ENCODE measurements at regions not wholly inside any gene's neighbourhood (a gene's known extent, or its start where the extent isn't known, plus 50 kb on each side); places are given as distances from the start of the nearest gene placed in this dataset.

- intact Hi-C loops (cut with DNase I) = no loop called here
These were observed 388.2 kb upstream of the CITED2 start for GRCh38 chr6:139762587-139763031.

GRCh38 chr6:139760128-139760527 lies 385.7 kb upstream of the CITED2 start:
- intact Hi-C loops (cut with DNase I) = no loop called here
- DNase-seq = no peak

More at GRCh38 chr6:139762587-139763031, 388.2 kb upstream of the CITED2 start:
- DNase-seq = no peak

- intact Hi-C loops (cut with DNase I) = no loop called here
- no peak for DNase-seq
These were observed 384.6 kb upstream of the CITED2 start for GRCh38 chr6:139759086-139759485.

GRCh38 chr6:139758209-139758611 lies 383.8 kb upstream of the CITED2 start:
- DNase-seq = no peak
- intact Hi-C loops (cut with DNase I) = no loop called here

DNA sequence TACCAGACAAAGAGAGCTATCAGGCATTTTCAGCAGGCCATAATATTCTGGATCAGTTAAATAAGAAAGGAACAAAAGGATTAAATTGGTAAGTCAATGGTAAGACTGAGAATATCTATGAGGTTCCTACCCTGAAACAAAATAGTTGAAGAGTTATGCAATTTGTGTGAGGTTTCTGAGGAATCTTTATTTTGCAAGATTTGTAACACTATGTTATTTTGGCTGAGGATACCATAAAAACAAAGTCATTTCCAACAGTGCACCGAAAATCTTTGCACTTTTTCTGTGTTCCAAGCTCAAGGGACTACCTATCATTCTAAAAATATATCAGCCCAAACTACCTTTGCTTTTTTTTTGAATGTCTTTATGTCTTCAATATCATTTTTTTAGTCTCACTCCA lies 383.3 kb upstream of the CITED2 start:
- intact Hi-C loops (cut with DNase I) = no loop called here

GRCh38 chr6:139756381-139756780 lies 381.9 kb upstream of the CITED2 start:
- DNase-seq = no peak
- intact Hi-C loops (cut with DNase I) = no loop called here

More for the DNA sequence above, 383.3 kb upstream of the CITED2 start:
- no peak for DNase-seq

GRCh38 chr6:139754898-139755775 lies 380.7 kb upstream of the CITED2 start:
- DNase-seq = no peak
- intact Hi-C loops (cut with DNase I) = no loop called here

- intact Hi-C loops (cut with DNase I) = no loop called here
- DNase-seq = no peak
These were observed 378.9 kb upstream of the CITED2 start for GRCh38 chr6:139753198-139753861.

DNA sequence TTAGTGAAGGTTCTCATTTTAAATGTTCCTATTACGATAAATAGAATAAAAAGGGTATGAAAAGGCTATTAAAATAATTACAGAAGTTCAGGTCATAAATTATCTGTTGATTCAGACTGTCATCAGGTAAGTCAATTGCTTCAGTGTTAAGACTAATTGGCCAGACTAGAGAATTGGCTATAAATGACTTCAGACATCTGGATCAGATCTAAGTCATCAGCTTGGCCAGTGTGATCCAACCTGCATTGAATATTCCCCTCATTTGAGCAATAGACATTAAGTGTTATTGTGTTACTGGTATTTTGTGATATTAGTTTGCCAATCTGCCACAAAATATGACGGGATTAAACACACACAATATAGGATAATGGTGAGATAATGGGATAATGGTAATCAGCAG lies 377.6 kb upstream of the CITED2 start:
- no peak for DNase-seq
- intact Hi-C loops (cut with DNase I) = no loop called here

DNA sequence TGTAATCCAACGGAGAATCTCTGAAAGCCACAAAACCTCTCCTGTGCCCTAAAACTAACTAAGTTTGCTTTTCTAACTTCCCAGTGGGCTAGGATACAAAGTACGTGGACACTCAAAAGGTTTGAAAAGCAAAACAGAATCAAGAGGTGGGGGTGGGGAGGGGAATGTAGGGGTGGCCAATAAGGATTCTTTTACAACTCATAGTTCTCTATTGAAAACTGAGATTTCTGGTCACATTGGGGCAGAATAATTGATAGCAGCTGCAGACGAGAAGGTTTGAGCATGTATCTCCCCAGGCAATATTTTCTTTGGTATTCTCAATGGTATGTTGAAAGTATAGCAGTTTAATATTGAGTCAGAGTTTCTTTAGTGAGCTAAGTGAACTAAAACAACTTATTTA lies 376.7 kb upstream of the CITED2 start:
- DNase-seq = no peak
- intact Hi-C loops (cut with DNase I) = no loop called here

GRCh38 chr6:139748353-139749146 lies 374.1 kb upstream of the CITED2 start:
- intact Hi-C loops (cut with DNase I) = no loop called here
- no peak for DNase-seq

DNA sequence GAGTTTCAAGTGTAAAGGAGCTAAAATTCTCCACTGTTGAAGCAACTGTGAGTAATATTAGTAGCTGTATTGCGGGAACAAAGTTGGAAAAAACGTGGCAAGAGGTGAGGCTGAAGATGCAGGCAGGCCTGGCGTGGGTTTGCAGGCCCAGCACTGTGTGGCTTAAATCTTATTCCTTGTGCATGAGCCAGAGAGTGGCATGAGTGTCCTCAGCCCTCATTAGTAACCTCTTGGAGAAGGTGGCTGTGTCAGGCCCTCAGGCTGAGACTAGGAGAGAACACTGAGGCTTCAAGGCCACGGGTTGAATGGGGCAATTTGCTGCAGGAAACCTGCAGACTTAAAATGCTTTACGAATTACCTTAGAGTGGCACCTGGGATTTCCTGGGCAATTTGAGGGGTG lies 372.7 kb upstream of the CITED2 start:
- intact Hi-C loops (cut with DNase I) = no loop called here
- DNase-seq = no peak

DNA sequence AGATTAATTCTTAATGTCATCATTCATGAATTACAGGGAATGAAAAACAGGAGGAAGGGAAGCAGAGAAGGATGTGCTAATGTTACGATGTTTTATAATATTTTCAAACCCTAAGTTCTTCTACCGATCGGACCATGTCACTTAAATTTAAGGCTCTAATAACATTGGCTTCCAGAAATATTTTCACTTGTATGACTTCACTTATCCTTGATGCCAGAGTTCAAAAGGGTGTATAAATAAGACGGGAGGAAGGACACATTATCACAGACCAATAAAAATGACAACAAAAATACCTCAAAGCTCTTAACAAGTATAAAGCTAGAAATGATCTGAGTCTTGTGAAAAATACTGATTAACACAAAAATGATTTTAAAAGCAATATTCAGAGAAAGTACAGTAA lies 370.4 kb upstream of the CITED2 start:
- DNase-seq = no peak
- intact Hi-C loops (cut with DNase I) = no loop called here

DNA sequence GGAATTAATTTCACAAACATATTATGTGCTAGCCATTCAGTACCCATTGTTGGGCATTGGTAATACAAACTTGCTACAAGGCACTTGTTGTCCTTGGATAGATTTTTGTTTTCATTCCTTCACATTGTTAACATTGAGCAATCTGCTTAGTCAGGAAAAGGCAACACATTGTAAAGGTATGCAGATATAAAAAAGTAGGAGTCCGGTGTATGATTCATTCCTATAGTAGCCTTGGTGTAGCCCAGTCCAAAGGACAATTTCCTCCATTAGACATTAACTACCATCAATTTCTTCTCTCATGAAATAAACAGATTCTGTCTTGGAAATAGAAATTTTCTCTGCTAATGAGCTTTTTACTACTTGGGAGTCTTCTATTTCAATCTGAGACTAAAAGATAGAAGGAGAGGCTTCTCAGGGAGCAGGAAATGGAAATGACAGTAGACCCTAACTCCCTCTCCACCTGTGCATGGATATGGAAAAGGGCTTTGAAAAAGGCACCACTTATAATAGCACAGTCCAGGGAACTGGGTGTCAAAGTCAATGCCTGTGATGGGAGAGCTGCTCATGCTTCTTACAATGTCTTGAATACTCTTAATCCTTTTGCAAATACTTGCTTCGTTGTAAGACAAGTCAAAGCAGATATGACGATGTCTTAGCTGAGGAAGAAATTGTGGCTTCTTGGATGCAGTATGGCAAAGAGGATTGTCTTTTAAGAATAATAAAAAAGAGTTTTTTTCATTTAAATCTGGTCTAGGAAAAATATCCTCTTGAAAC lies 369.4 kb upstream of the CITED2 start:
- intact Hi-C loops (cut with DNase I) = no loop called here
- no peak for DNase-seq

DNA sequence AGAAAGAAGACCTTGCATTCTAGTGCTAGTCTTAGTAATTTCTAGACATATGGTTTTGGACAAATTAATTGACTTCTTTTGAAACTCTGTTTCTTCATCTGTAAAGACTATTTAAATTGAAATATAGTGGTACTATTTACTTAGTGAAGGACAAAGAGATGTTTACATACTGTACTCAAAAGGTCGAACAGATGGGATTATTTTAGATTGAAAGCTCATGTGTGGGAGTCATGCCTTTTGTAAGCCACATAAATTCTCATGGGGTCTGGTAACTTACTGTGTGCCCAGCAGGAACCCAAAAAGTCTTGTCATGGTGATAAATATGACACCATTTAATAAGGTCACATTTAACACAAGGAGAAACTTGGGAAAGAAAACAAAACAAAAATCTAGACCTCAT lies 368.2 kb upstream of the CITED2 start:
- DNase-seq = no peak
- intact Hi-C loops (cut with DNase I) = no loop called here

- no peak for DNase-seq
- intact Hi-C loops (cut with DNase I) = no loop called here
These were observed 364.5 kb upstream of the CITED2 start for GRCh38 chr6:139738801-139739455.

DNA sequence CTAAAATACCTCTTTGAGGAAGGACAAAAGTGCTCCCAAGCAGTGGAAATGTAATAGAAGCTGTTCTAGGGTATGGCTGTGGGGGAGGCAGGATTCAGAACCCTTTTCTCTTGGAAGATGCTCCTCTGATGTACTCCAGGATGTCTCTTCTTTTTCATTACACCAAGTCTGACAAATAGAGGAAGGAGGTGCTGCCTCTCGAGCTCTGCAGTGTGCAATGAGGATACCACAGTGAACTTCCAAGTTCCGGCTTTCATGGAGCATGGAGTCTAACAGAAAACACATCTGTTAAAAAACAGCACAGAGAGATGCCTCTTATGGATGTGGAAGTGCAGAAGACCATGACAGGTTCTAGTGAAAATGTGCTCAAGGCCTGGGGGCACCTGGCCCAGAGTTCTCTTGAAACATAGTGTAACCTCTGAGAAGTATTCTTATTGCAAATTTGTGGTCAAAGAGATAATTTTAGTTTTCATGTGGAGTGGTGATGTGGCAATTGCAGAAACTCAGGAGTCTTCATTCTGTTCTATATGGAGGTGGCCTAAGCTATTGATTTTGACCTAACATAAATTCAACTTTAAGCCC lies 362.0 kb upstream of the CITED2 start:
- intact Hi-C loops (cut with DNase I) = no loop called here
- DNase-seq = no peak

- DNase-seq = peak in 4 of 10 donors; percentile 13 to 65 (median 40)
These were observed 358.0 kb upstream of the CITED2 start for GRCh38 chr6:139732451-139732850.

GRCh38 chr6:139730340-139730974 lies 356.0 kb upstream of the CITED2 start:
- intact Hi-C loops (cut with DNase I) = no loop called here

More at GRCh38 chr6:139732451-139732850, 358.0 kb upstream of the CITED2 start:
- intact Hi-C loops (cut with DNase I) = no loop called here

More at GRCh38 chr6:139730340-139730974, 356.0 kb upstream of the CITED2 start:
- DNase-seq = no peak

Measured in posterior cingulate gyrus (tissue), 11 donors.